AG20443 (cell line): ENCODE measurements at regions not wholly inside any gene's neighbourhood (a gene's known extent, or its start where the extent isn't known, plus 50 kb on each side); places are given as distances from the start of the nearest gene placed in this dataset.

Source experiments
- DNase-seq: peaks from one replicate; pipeline ENCODE4 v3.0.0; 2012; ENCODE audit warnings: low spot score, mixed read lengths

DNA sequence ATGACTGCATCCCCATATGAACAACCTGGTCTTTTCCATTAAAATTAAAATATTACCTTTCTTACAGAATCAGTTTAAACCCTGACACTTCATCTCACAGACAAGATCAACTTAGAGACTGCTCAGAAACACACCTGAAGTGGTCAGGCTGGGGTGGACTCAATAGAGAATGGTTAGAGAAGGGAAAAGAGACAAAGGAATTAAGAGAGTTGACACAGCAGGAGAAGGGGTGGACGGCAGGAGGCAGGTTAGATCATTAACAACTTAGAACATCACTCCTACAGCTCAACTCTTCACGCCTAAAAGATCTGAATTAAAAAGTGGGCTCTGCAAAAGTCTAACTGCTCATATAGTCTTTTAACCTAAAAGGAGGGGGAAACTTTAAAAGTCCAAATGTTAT lies 157.7 kb upstream of the COL1A2 start:
- no peak for DNase-seq

GRCh38 chr7:94237417-94237816 lies 157.3 kb upstream of the COL1A2 start:
- no peak for DNase-seq

- peak; percentile 12 for DNase-seq
Observed at GRCh38 chr7:94239661-94240234, 154.9 kb upstream of the COL1A2 start.

DNA sequence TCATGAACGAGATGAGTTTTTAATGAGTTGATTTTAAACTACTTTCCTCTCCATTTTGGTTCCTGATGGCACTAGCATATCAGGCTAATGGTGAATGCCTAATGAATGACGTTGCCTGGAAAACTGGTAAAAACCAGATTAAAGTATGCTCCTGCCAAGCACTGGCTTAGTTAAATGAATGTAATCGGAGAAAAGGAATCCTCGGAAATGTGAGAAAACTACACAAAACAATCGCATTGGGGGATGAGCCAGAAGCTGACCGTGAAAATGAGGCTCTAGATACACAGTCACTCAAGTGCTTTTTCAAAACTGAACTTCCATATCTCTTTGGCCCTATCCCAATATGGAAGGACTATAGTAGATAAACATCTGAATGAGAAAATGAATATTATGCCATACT lies 153.8 kb upstream of the COL1A2 start:
- peak; percentile 26 for DNase-seq

DNA sequence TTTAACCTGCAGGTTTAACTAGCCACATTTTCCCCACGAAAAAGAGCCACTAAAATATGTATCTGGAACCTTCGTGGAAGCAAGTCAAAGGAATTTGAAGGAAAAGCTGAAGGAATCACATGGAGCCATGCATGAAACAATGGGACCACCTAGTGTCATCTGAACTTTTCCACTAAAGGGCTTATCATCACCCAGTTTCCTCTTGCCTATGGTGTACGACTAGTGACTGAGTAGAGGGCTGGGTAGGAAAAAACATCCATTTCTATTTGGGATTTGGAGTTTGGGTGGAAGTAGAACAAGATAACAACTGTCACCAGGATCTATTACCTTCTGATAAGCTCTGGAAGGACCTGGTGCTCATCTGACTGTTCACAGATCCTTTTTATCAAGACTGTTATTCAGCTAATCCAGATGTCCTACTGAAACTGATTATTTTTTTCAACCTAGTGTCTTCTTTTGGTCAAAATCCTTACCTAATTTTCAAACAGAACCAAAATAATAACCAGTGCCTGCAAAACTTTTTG lies 153.2 kb upstream of the COL1A2 start:
- DNase-seq = no peak

DNA sequence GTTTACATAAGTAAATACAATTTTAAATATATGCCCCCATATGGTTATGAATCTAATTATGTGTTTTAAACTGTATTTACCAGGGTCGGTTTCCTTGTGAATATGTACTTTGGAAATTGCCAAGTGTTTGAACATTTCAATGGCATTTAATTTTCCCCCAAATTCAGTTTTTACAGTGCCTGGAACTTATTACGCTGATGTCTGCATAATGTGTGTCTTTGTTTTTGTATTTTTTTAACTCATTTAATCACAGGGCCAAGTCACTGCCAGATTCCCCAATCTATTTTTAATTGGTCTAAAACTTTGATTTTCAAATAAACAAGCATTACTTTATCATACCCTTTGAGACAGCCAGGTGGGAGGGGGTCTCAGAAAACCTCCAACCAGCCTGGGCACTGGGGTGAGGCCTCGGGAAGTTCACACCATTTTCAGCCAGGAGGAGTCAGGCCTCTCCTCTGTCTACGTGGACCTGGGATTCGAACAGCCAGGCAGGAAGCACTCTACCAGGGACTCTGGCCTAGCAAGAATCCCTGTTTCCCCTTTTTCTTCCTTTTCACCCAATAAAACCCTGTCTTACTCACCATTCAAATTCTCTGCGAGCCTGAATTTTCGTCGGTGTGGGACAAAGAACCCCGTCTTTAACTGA lies 151.5 kb upstream of the COL1A2 start:
- DNase-seq = no peak

GRCh38 chr7:94244760-94245159 lies 149.9 kb upstream of the COL1A2 start:
- no peak for DNase-seq

DNA sequence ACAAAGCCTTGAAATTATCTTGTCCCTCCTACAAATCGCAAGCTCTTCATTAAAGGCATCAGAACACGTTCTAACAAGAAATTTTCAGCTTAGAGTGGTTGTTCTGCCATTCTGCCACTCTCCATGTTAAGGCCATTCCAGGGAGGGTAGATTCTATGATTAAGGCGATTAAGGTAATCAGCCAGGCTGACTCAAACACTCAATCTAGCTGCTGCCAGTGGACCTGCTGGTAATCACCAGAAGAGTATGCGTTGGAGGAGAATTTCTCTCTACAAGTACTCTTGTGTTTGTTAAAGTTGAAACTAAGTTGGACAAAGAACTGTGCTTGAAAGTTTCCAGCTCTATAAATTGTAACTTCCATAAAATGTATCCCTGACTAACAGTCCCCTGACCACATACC lies 149.2 kb upstream of the COL1A2 start:
- no peak for DNase-seq

GRCh38 chr7:94247970-94248369 lies 146.7 kb upstream of the COL1A2 start:
- DNase-seq = no peak

- DNase-seq = no peak
Observed at GRCh38 chr7:94249631-94250030, 145.1 kb upstream of the COL1A2 start.

DNA sequence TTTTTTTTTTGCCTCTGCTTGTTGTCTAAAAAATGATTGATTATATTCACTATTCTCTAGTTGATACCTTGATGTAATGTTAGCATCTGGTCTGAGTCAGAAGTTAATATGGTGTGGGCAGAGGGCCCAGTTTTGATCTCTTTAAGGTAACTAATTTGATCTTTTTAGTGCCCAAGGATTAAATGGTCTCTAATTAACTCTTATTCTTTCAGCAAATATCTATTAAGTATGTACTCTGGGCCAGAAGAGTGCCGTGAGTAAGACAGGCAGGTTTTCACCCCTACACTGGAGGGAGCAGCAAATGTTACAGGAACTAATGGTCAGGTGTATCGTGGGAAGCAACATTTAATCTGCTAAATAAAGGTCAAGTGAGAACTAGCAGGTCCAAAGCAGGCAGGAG lies 144.6 kb upstream of the COL1A2 start:
- no peak for DNase-seq

DNA sequence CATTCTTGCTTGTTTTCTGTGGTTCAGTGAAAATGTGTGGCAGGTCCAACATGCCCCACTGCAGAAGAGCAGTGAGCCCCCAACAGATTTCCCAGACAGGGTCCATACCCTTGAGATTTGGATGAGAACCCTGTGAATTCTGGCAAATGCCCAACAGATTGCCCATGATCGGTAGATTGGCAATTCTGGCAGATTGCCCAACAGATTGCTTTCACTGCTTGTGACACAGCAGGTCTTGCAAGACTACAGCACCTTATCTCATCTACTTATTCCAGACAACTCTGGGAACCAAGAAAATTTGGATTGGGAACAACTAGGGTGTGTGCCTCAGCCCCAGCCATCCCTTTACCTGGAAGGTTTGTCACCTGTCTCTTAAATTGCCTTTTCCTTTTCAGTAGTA lies 143.7 kb upstream of the COL1A2 start:
- no peak for DNase-seq

DNA sequence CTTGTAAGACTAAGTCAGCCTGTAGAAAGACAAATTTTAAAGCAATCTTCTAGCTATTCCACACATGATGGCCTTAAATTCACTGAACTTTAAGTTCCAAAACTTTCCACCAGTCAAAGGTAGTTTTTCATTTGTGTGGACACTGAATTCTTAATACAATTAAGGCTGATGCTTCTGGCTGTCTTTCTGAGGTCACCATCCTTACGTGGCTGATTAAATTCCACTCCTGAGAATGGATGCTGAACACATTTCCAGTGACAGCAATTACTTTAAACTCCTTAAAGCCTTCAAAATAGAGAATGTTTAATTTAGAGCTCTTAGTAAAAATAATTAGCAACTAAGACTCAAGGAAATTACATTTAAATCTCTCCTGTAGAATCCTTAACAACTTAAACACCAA lies 142.6 kb upstream of the COL1A2 start:
- no peak for DNase-seq

DNA sequence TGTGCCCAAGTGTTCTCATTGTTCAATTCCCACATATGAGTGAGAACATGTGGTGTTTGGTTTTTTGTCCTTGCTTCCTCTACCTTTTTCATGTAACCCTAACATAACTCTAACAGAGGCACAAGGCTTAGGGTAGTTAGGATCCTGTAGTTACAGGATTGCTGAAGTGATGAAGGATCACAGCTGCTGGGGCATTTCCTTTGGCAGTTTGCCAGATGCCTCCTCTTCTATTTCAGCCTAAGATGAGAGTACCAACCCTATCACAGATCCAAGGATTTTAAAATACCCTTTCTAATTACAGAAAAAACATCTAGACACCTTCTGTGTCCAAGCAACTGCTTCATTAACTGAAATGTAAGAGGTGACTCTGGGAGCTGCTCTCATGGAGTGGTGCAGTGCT lies 141.7 kb upstream of the COL1A2 start:
- DNase-seq = no peak

- no peak for DNase-seq
Observed at GRCh38 chr7:94253686-94254085, 141.0 kb upstream of the COL1A2 start.

GRCh38 chr7:94258418-94259300 lies 136.0 kb upstream of the COL1A2 start:
- DNase-seq = no peak

DNA sequence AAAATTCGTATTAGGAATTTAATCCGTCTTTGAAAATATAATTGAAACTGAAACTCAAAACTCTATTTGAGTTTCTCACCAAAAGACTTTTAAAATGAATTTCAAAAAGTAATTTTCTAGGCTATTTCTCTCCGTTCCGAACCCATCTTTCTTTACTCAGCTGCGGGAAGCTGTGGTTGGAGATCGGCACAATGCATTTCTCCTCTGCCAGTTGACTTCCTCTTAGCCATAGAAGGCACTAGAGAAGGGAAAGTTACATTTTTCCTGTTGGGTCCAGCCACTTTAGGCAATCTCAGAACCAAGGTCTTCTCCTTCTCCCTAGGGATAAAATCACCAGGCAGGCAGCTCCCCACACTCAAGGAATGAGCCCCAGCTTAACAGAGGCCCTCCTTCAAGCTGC lies 133.6 kb upstream of the COL1A2 start:
- DNase-seq = no peak

- DNase-seq = no peak
Observed at GRCh38 chr7:94264756-94265155, 129.9 kb upstream of the COL1A2 start.

DNA sequence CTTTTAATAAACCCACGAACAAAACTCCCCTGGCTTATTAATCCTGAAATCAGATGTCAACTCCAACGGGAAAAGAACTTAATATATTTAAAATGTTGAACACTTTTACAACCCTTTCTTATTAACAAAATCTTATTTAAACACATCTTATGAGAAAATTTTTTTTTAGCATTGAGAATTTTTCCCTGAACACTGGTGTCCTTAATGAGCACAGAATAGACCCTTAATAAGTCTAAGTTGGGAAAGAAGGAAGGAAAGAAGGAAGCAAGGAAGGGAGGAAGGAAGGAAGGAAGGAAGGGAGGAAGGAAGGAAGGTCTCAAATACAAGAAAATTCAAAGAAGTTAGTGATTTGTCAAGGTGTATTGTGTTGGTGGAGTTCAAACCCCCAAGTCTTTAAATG lies 129.2 kb upstream of the COL1A2 start:
- no peak for DNase-seq

DNA sequence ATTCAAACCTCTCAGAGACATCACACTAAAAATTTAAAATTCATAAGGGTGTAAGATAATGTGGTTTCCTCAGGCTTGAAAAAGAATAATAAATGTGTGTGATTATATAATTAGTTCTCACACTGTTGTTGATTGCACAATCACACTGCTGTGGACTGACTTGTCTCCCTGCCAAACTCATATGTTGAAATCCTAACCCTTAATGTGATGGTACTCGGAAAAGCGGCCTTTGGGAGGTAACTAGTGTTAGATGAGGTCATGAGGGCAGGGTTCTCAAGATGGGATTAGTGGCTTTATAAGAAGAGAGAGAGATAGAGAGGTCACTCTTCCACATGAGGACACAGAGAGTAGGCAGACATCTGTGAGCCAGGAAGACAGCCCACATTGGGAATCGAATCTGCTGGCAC lies 128.5 kb upstream of the COL1A2 start:
- DNase-seq = peak; percentile 37

GRCh38 chr7:94270772-94271171 lies 123.9 kb upstream of the COL1A2 start:
- no peak for DNase-seq

GRCh38 chr7:94272821-94273583 lies 121.7 kb upstream of the COL1A2 start:
- DNase-seq = no peak
